ENCODE measurements at regions not wholly inside any gene's neighbourhood (a gene's known extent, or its start where the extent isn't known, plus 50 kb on each side); places are given as distances from the start of the nearest gene placed in this dataset.

DNA sequence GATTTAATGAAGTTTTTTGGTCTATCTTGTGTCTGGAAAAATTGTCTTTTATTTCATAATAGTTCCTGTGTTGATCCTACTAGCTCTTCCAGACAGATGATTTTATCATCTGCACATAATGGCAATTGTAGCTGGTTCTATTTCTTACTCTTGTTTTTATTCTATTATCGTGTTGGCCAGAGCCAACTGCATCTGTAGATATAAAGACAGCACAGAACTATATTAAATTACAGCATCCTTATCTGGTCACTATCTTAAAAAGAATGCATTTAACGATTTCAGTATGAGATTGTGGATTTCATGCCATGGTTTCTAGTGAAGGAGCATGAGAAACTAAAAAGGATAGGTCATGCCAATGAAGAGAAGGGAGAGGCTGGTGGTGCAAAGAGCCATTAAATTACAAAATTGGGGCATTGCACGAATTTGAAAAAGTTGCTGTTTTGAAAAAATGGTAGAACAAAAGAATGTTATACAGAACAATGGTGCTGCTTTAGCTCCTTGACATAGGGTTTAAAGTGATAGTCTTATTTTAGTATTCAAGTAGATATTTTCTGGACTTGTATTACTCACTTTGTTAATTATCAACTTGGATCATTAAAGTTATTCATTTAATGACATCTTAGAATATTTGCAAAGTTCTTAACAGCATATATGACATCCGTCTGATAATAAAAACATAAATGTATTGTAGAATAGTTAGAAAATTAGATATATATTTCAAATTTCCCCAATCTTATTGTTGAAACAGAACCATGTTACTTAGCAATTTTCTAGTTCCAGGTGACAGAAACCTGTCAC, 1250.3 kb downstream of the REEP3 start:
- no peak for TF ChIP-seq ZNF274 (IDR thresholded peaks at IDR 0.05; ENCODE audit: low read depth, low read length)
- TF ChIP-seq SUZ12 (IDR thresholded peaks at IDR 0.05; ENCODE audit: extremely low read depth, insufficient read depth, insufficient read length) = no peak
- no peak for TF ChIP-seq YY1 (IDR thresholded peaks at IDR 0.05; ENCODE audit: insufficient read depth, insufficient read length)

Data from NT2/D1 (cell line).